Testis (tissue), 2 donors: ENCODE measurements at regions not wholly inside any gene's neighbourhood (a gene's known extent, or its start where the extent isn't known, plus 50 kb on each side); places are given as distances from the start of the nearest gene placed in this dataset.

Experiments
- DNase-seq: peaks from one replicate; pipeline ENCODE4 v3.0.0-alpha.2; 2019
- H3K27ac ChIP-seq, 2 donors: fragments of 200-600 bp; sonication (generic); one replicate each; pipeline ENCODE4 v1.5.1; 2019
- H3K27me3 ChIP-seq: fragments of 200-600 bp; sonication (generic); one replicate; pipeline ENCODE4 v1.5.1; 2019
- H3K36me3 ChIP-seq: fragments of 200-600 bp; sonication (generic); one replicate; pipeline ENCODE4 v1.5.1; 2017; ENCODE audit warnings: low read depth; ENCODE audit errors: missing control alignments
- H3K4me1 ChIP-seq: fragments of 200-600 bp; sonication (generic); one replicate; pipeline ENCODE4 v1.5.1; 2019
- H3K4me3 ChIP-seq, 2 donors: fragments of 200-600 bp; sonication (generic); one replicate each; pipeline ENCODE4 v1.5.1; 2017 to 2019
- H3K9me3 ChIP-seq: fragments of 200-600 bp; sonication (generic); one replicate; pipeline ENCODE4 v1.5.1; 2017
- POLR2A ChIP-seq: fragments of 450-650 bp; IDR thresholded peaks from one replicate; pipeline ENCODE4 v1.6.1; 2017; ENCODE audit warnings: antibody characterized with exemption, mild to moderate bottlenecking, moderate library complexity
- WGBS, 2 donors: methylation state at CpG; one replicate each; pipeline ENCODE4 v1.1.5; 2018; 5-methylcytosine and 5-hydroxymethylcytosine counted together
- intact Hi-C: fragments of 100-400 bp; cut with DNase I; formaldehyde crosslinking; loops from one replicate; pipeline ENCODE4 v1.15.1; 2023; ENCODE audit warnings: low total_unique reads
- TF ChIP-seq, protein P1 (sequence below), 3 experiments: fragments of 450-650 bp in 2 of 3; fragments of 200-600 bp in 1 of 3; sonication (generic) in 1 of 3; IDR thresholded peaks; one replicate each; pipeline ENCODE4 v1.5.1; 2016 to 2019; ENCODE audit warnings: antibody characterized with exemption in 3 of 3, mild to moderate bottlenecking in 2 of 3, moderate library complexity in 1 of 3

DNA sequence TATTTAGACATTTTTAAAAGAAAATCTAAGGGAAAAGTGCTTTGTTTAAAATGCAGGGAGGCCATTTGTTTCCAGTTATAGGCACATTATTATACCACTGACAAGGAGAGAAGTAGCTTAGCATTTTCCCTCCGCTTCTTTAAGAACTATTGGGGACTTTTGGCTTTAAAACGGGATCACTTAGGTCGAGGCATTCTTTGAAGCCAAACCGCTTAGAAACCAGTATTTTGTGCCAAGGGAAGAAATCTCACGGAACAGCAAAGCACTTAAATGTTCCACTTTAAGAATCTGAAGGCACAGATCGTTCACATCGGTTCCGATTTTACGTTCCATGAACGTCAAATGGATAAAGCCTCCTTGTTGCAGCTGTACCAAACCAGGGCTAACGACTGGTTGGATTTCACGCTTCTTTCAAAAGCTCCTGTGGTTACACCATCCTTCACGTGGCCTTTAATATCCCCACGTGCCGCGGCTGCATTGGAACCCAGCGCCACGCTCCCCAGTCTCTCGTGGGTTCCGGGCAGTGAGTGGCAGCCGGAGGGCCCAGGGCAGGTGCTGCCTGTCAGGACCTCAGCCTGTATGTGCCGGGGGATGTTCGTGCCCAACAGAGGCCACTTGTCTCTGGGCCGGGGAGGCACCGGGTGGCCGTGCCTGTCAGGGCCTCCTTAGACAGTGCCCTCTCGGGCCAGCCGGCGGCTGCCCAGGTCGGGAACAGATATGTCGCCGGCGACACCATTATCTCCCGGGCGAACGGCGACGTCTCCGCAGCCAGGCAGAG, 195.4 kb downstream of the KIF26A start:
- 23 to 45% methylated on average over 34 to 39 of the region's 39 CpGs for WGBS, 2 donors
- Histone ChIP-seq H3K9me3 (no peaks in the 10 kb centered on the region), H3K27ac (no peak overlapping the region), H3K27me3 (no peaks in the 10 kb centered on the region), H3K4me1 (peaks cover 3% of the 10 kb centered on the region), H3K4me3 (no peak overlapping the region), H3K36me3 (no peaks in the 10 kb centered on the region)
- intact Hi-C loops, result no loop called here
- TF ChIP-seq, protein P1, sequence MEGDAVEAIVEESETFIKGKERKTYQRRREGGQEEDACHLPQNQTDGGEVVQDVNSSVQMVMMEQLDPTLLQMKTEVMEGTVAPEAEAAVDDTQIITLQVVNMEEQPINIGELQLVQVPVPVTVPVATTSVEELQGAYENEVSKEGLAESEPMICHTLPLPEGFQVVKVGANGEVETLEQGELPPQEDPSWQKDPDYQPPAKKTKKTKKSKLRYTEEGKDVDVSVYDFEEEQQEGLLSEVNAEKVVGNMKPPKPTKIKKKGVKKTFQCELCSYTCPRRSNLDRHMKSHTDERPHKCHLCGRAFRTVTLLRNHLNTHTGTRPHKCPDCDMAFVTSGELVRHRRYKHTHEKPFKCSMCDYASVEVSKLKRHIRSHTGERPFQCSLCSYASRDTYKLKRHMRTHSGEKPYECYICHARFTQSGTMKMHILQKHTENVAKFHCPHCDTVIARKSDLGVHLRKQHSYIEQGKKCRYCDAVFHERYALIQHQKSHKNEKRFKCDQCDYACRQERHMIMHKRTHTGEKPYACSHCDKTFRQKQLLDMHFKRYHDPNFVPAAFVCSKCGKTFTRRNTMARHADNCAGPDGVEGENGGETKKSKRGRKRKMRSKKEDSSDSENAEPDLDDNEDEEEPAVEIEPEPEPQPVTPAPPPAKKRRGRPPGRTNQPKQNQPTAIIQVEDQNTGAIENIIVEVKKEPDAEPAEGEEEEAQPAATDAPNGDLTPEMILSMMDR (IDR thresholded peaks at IDR 0.05), result no peak
- TF ChIP-seq POLR2A, result no peak
- DNase-seq, result peak; percentile 12

GRCh38 chr14:104334424-104335161, 196.2 kb downstream of the KIF26A start:
- TF ChIP-seq, protein P1 (IDR thresholded peaks at IDR 0.05), result no peak
- no peak for TF ChIP-seq POLR2A
- H3K4me1 ChIP-seq, result peaks cover 3% of the 10 kb centered on the region
- no peak overlapping the region for H3K27ac ChIP-seq
- H3K27me3 ChIP-seq, result no peaks in the 10 kb centered on the region
- no peak overlapping the region for H3K4me3 ChIP-seq
- peak; percentile 1 for DNase-seq
- intact Hi-C loops, result no loop called here
- 60 to 79% methylated on average over 30 to 31 of the region's 31 CpGs for WGBS, 2 donors
- no peaks in the 10 kb centered on the region for H3K36me3 ChIP-seq
- H3K9me3 ChIP-seq, result no peaks in the 10 kb centered on the region

- Histone ChIP-seq H3K4me1 (peaks cover 3% of the 10 kb centered on the region), H3K27ac (no peak overlapping the region), H3K36me3 (no peaks in the 10 kb centered on the region), H3K27me3 (no peaks in the 10 kb centered on the region), H3K4me3 (no peak overlapping the region), H3K9me3 (no peaks in the 10 kb centered on the region)
- WGBS, 2 donors, result 80 to 95% methylated on average over 4 of the region's 4 CpGs
- no peak for TF ChIP-seq POLR2A
- TF ChIP-seq, protein P1 (IDR thresholded peaks at IDR 0.05), result no peak
- intact Hi-C loops, result no loop called here
- peak; percentile 3 for DNase-seq
Measured at GRCh38 chr14:104335176-104335575, 196.8 kb downstream of the KIF26A start.

DNA sequence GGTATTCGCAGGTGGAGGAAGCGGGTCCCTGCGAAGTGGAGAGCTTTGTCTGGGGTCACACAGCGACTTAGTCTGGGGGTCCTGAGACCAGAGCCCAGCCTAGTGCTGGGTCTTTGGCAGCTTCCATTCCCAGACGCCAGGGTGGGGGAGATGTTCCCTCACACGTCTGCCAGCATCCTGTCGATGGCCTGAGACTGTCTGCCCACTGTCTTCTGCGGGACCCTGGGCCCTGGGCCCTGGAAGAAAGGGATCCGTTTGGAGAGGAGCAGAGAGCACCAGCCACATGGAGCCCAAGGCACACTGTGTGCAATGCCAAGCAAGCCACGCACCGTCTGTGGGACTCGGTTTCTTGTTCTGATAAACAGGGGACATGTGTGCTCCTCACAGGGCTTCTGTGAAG, 197.2 kb downstream of the KIF26A start:
- peak; percentile 5 for DNase-seq
- 86 to 90% methylated on average over 7 to 12 of the region's 12 CpGs for WGBS, 2 donors
- intact Hi-C loops, result no loop called here

More for the DNA sequence above, 197.2 kb downstream of the KIF26A start:
- Histone ChIP-seq H3K27me3 (no peaks in the 10 kb centered on the region), H3K27ac (no peak overlapping the region), H3K36me3 (no peaks in the 10 kb centered on the region), H3K4me1 (peaks cover 3% of the 10 kb centered on the region), H3K9me3 (no peaks in the 10 kb centered on the region), H3K4me3 (no peak overlapping the region)
- TF ChIP-seq, protein P1 (IDR thresholded peaks at IDR 0.05), result no peak
- no peak for TF ChIP-seq POLR2A
